GM19397 (cell line): ENCODE measurements at regions not wholly inside any gene's neighbourhood (a gene's known extent, or its start where the extent isn't known, plus 50 kb on each side); places are given as distances from the start of the nearest gene placed in this dataset.
A peak's percentile ranks its signal among the peaks of the same experiment; 100 is the strongest.

Experiments
- ATAC-seq: cut with Tn5 transposase; IDR thresholded peaks from one replicate; pipeline ENCODE4 v1.9.1; 2021; ENCODE audit warnings: mild to moderate bottlenecking, moderate library complexity; ENCODE audit not compliant: unreplicated experiment

DNA sequence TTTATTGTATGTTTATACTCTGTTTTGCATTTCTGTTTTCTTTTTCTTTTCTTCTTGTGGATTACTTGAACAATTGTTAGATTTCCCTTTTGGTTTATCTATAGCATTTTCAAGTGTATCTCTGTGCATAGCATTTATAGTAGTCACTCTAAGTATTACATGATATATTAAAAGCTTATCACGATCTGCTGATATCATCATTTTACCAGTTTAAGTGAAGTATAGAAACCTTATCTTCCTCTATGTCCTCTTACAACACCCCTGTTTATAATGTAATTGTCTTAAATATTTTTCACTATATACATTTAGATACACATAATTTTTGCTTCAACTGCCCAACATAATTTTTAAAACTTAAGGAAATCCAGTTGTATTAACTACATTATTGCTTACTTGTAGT lies 513.9 kb upstream of the CELF2 start:
- ATAC-seq = no peak

- ATAC-seq = no peak
Measured at GRCh38 chr10:10508211-10508610, 509.5 kb upstream of the CELF2 start.

DNA sequence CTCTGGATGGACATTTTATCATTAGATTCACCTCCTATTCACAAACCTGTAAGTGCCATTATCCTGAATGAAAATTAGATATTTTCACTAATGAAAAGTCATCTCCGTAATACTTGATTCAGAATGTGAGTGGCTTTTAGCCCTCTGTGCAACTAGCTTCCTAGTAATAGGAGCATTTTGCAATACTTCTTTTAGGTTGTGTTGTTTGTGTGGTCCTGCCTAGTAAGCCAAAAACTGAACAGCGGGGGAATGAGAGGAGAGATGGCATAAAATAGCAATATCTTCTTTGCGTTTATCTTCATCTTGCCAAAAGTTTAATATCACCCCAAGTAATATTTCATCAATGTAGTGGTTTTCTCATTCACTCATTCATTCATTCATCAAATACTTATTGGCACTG lies 507.5 kb upstream of the CELF2 start:
- no peak for ATAC-seq

GRCh38 chr10:10513067-10513466 lies 504.6 kb upstream of the CELF2 start:
- no peak for ATAC-seq

DNA sequence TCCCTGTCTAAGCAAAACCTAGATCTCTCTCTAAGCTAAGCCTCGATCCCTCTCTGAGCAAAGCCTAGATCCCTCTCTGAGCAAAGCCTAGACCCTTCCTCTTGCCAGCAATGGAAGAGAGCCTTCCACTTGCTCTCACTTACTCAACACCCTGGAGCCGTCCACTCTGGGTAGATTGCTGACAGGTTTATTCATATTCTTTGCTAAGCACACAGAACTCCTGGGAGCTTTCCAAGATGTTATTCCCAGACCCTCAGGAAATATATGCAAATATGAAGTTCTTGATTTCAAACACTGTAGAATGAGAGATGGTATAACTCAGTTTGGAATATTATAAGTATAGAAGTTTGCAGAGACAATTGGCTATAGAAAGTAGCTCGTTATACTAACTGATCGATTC lies 503.8 kb upstream of the CELF2 start:
- no peak for ATAC-seq

- no peak for ATAC-seq
Measured at GRCh38 chr10:10514797-10515196, 502.9 kb upstream of the CELF2 start.

DNA sequence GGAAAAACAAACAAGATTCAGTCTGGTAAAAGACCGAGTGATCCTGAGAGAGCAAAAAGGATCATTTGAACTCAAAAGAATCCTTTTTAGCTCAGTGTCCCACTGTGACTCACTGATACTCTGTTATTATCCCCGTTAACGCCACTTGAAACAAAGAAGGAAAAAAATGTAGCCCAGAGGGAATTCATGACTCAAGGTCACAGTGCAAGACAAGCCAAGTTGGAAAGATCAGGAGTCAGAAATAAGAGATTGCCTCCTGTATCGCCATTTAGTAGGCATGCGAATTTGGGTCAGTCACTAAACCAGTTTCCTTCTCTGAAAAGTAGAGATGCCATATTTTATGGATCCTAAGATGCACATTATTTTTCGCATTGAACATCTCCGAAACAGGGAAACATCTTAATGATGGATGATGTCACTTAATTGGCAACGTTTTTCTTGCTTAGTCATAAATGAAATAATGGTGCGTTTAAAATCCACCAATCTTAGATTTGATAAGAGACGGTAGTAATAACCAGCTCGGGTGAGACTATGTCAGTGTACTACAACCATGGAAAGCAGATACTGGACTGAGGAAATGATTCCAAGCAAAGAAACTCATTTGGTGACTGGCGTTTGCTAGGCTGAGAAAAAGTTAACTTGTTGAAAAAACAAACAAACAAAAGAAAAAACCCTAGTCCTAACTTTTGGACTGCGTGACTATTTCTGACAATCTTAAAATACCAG lies 502.0 kb upstream of the CELF2 start:
- no peak for ATAC-seq

DNA sequence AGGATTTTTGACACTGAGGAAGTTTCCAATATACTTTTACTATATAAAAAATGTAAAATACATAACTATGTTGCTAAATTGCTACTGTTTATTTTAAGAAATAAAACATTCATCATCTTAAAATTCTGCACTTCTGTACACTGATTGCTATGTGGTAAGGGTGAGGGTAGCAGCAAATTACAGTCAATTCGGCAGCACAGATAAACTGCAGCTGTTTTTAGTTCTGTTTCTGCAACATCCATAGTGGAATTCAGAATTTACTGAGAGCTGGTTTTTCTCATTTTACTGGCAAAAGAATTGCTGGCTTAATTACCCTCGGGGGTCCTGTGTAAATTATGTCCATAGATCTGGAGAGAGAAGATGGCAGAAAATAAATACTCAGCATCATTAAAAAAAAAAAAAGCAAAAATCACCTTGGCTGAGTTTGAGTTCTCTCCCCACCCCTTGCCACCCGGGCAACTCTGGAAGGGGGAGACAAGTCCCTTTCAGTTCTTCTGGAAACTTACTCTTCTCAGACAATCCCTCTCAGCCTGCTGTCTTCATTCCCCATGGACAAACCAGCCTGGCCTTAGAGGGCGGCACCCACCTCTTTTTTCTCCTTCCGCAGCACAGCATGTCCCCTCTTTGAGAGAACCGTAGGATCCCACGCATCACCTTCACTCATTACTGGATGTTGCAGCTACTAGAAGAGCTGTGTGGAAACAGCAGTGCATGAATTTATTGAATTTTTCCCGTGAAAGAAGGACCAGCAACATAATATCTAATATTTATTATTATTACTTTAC lies 501.1 kb upstream of the CELF2 start:
- no peak for ATAC-seq

- no peak for ATAC-seq
Measured at GRCh38 chr10:10517866-10518265, 499.8 kb upstream of the CELF2 start.

GRCh38 chr10:10519674-10520073 lies 498.0 kb upstream of the CELF2 start:
- no peak for ATAC-seq

- ATAC-seq = peak; percentile 76
Measured at GRCh38 chr10:10520491-10521385, 496.9 kb upstream of the CELF2 start.

DNA sequence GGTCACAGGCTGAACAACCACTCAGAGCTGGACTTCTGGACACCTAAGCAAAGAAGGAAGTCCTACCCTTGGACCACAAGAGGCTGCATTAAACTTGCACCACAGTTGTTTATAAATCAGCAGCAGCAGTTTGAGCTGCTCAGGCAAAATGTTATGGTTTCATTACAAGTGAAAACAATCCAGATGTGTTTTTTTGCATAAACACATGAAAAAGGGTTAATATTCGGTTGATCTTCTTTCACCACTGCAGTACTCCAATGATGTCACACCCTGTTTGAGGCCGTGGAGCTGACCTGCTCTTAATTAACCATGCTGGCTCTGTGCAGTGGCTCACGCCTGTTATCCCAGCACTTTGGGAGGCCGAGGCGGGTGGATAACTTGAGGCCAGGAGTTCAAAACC lies 490.8 kb upstream of the CELF2 start:
- ATAC-seq = no peak

DNA sequence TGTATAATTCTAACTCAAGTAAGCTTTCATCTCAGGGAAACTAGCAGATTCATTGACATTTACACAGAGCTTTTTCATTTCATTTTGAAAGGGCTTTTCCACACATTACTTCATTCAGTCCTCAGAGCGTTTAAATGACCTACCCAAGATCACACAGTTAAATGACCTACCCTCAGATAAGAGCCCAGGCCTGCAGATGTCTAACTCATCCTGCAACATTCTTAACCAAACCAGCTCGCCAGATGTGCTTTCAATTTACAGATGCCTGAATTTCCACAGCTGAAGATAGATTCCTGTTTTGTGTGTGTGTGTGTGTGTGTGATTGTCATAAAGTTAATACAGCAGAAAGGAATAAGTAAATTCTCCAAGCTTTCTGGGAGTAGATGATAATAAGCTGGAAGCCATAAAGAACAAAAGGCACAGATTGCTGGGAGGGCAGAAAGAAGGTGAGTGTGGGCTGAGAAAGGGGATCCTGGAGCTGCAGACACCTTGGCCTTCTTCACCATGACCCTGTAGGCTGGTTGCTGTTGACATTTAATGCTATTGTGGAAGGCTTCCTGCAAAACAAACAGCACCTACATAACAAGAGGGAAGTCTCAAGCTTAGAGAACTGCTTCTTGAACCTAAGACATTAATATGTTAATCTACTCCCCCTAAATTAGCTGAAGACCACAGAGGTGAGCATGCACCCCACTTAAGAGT lies 489.7 kb upstream of the CELF2 start:
- no peak for ATAC-seq

- no peak for ATAC-seq
Measured at GRCh38 chr10:10528563-10528910, 489.1 kb upstream of the CELF2 start.

DNA sequence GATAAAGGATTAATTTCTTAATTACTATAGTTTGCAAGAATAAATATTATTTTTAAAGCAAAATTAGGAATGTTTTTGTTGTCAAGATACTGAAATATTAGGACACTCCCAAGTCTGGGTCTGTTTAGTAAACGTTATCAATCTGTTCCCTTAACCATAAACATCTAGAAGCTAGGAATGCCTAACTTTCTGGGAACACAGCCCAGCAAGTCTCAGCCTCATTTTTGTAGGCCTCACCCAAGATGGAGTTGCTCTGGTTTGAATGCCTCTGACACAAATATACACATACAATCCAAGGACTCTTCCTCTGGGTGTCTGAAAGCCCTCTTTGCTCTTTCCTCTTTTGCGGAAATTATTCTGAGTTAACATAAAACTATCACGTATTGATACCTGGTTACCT lies 487.4 kb upstream of the CELF2 start:
- ATAC-seq = no peak

- ATAC-seq = no peak
Measured at GRCh38 chr10:10532236-10532635, 485.4 kb upstream of the CELF2 start.

DNA sequence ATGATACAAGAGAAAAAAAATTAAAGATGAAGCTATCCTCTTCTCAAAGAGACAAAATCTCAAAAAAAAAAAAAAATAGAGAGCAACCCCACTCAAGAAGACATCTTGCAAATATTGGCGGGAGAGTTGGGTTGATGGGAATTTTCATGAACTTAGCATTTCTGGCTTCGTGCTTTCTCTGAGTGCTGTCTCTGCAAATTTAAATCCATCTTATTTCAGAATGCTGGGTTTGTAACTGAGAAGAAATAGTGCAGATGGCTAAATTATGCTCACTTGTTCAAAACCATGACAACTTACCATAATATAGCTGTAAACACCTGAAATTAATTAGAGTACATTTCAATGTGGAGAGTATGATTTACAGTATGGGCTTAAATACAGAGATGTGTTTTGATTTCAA lies 484.8 kb upstream of the CELF2 start:
- ATAC-seq = no peak

DNA sequence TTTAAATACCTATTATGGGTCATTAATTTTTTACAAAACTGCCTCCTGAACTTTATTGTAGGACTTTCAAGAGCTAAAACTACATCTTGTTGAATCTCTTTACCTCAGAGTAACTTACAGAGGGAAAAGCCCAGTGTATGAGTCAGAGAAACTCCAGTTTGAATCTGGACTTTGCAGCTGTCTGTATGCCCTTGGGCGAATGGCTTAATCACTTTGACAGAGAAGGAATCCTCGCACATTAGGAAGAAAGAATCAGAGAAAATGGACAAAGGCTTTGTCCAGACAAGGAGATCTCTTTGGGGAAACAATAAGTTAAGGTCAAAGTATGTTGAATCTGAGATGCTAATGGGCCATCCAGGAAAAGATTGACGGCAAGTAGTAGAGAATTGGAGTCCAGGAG lies 484.2 kb upstream of the CELF2 start:
- no peak for ATAC-seq

DNA sequence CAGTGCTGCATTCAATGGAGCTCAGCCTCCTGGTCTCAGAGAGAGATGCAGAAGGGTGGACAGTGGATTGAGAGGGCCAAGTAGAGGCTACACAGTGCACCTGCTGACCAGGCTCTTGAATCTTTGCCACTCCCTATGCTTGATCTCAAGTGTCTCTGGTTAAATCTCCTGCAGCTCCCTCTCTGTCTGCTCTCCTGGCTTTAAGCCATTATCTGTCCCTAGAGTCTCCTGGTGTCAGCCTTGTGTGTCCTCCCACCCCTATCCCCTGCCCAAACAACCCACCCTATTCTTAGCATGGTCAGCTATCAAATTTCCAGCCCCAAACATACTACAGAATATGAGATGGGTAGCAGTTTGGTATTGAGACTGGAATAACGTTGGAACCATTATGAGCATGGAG lies 479.3 kb upstream of the CELF2 start:
- no peak for ATAC-seq

DNA sequence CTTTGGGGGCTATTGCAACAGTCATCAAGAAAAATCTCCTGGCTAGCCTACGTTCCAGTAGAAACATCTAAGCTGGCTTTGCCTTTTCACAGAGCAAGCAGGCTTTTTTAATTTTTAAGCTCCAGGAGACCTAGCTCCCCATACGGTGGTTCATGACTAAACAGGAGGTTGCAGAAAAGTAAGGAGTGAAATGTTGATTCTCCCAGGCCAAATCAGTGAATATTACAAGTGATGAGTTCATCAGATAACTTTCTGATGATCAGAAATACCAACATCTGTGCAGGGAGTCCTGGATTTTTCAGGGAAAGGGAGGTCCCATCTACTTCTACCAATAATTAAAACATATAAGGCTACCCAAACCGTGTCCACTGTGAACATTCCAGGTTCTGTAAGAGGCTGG lies 477.3 kb upstream of the CELF2 start:
- no peak for ATAC-seq

GRCh38 chr10:10542477-10542876 lies 475.2 kb upstream of the CELF2 start:
- ATAC-seq = no peak
